Psoas muscle (tissue), 7 donors: ENCODE measurements at regions not wholly inside any gene's neighbourhood (a gene's known extent, or its start where the extent isn't known, plus 50 kb on each side); places are given as distances from the start of the nearest gene placed in this dataset.
"Not testable (repeated sequence)": the region's sequence is repeated elsewhere in the genome, so short reads cannot be mapped to it uniquely, and the experiment has no call there.

Experiments
- ATAC-seq, 4 donors: fragments of 200-7000 bp; cut with Tn5 transposase; one replicate each; pipeline ENCODE4 v1.9.1; 2020; ENCODE audit warnings: moderate library complexity in 3 of 4, mild to moderate bottlenecking in 2 of 4
- DNase-seq, 2 donors: peaks; one replicate each; pipeline ENCODE4 v3.0.0-alpha.2; 2020
- H3K27ac ChIP-seq: fragments of 200-600 bp; one replicate; pipeline ENCODE4 v1.8.0; 2022
- H3K27me3 ChIP-seq, 3 donors: fragments of 200-600 bp in 1 of 3; one replicate each; pipeline versions ENCODE4 v1.6.1 to v1.8.0; 2013 to 2022; ENCODE audit warnings: low read length in 2 of 3, mild to moderate bottlenecking in 2 of 3, moderate library complexity in 1 of 3; ENCODE audit not compliant: insufficient read depth in 3 of 3
- H3K36me3 ChIP-seq, 2 donors: fragments of 200-600 bp in 1 of 2; one replicate each; pipeline versions ENCODE4 v1.6.1 to v1.8.0; 2013 to 2022; ENCODE audit warnings: low read depth in 1 of 2, mild to moderate bottlenecking in 1 of 2, moderate library complexity in 1 of 2; ENCODE audit not compliant: insufficient read depth in 1 of 2
- H3K4me1 ChIP-seq: fragments of 200-600 bp; one replicate; pipeline ENCODE4 v1.8.0; 2022
- H3K4me3 ChIP-seq: fragments of 200-600 bp; one replicate; pipeline ENCODE4 v1.8.0; 2022; ENCODE audit warnings: mild to moderate bottlenecking
- H3K9me3 ChIP-seq: fragments of 200-600 bp; one replicate; pipeline ENCODE4 v1.8.0; 2022
- CTCF ChIP-seq: fragments of 200-600 bp; IDR thresholded peaks from one replicate; pipeline ENCODE4 v1.8.0; 2022; ENCODE audit warnings: antibody characterized with exemption
- WGBS, 3 donors: extraction: QIAGEN DNeasy Blood & Tissue Kit; methylation state at CpG; one replicate each; pipeline versions ENCODE4 v1.1.6 to v1.1.7; 2013; 5-methylcytosine and 5-hydroxymethylcytosine counted together
- intact Hi-C, 2 donors: fragments of 100-400 bp; cut with DNase I; formaldehyde crosslinking; loops; one replicate each; pipeline versions ENCODE4 v1.11.0 to v1.14.2; 2022
- donor health status: healthy with polysubstance abuse.
- donor health status: DM: no; HTN: no; CAD: no; lungs with moderate emphysema.
- donor health status: Bipolar disorder and iron deficiency.
- donor health status: healthy.
- donor health status: DM: yes; HTN: yes; CAD: no.
- donor health status: DM: no; HTN: no; CAD: no.
- donor health status: DM: yes; HTN: yes; CAD: no.

DNA sequence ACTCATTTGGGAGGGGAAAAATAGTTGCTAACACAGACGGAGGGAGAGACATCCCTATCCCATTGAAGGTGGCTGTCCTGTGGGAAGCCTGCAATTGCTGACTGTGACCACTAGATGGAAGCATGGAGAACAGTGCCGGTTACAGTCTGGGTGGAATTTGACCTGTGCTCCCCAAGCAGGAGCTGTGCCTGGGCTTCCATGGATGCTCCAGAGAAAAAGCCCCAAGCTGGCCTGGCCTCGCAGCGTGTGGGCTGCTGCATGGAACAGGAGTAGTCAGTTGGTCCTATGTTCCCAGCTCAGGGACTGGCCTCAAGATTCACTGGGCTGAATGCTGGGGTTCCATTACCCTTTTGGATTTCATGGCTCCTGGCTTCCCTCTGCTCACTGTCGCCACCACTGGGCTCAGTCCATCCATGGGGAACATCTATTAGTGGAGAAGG lies 116.3 kb upstream of the CHD6 start:
- Histone ChIP-seq H3K4me1 (no peaks in the 10 kb centered on the region), H3K36me3 (no peaks in the 10 kb centered on the region), H3K4me3 (no peak overlapping the region), H3K9me3 (no peaks in the 10 kb centered on the region), H3K27me3 (no peaks in the 10 kb centered on the region), H3K27ac (no peak overlapping the region)
- peak; percentile 76 for TF ChIP-seq CTCF
- ATAC-seq (peak in 2 of 4 donors; percentile 58 to 62), DNase-seq (peak in 1 of 2 donors; percentile 21)
- intact Hi-C loops: no loop called here
- WGBS, 3 donors: 35 to 38% (median 35%) methylated on average over 5 of the region's 5 CpGs

DNA sequence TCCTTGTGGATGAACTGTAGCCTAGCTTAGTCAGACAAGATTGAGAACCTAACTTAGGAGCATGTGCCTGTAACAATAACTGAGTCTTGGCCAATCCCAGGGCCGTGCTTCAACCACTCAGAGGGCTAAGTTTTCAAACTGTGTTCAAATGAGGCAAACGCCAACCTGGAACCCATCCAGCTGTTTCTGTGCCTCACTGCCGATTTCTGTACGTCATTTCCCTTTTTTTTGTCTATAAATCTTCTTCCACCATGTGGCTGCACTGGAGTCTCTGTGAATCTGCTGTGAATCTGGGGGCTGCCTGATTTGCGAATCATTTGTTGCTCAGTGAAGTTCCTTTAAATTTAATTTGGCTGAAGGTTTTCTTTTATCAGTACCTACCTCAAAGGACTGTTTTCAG lies 115.0 kb upstream of the CHD6 start:
- 40 to 42% (median 42%) methylated on average over 5 of the region's 5 CpGs for WGBS, 3 donors
- Histone ChIP-seq H3K36me3 (no peaks in the 10 kb centered on the region), H3K27me3 (no peaks in the 10 kb centered on the region), H3K4me3 (no peak overlapping the region), H3K4me1 (no peaks in the 10 kb centered on the region), H3K27ac (no peak overlapping the region), H3K9me3 (no peaks in the 10 kb centered on the region)
- DNase-seq (no peak), ATAC-seq (no peak)
- TF ChIP-seq CTCF: no peak
- intact Hi-C loops: no loop called here

- DNase-seq, intact Hi-C loops: not testable (repeated sequence)
Measured at GRCh38 chr20:41731198-41731597, 113.0 kb upstream of the CHD6 start.

GRCh38 chr20:41727681-41728080 lies 109.5 kb upstream of the CHD6 start:
- ATAC-seq, H3K27ac ChIP-seq, H3K9me3 ChIP-seq, H3K36me3 ChIP-seq, H3K4me1 ChIP-seq, H3K27me3 ChIP-seq, intact Hi-C loops, H3K4me3 ChIP-seq, DNase-seq: not testable (repeated sequence)
- 90 to 94% (median 93%) methylated on average over 6 of the region's 6 CpGs for whole genome bisulfite sequencing, 3 donors

More at GRCh38 chr20:41731198-41731597, 113.0 kb upstream of the CHD6 start:
- H3K4me1 ChIP-seq, H3K27me3 ChIP-seq, H3K27ac ChIP-seq, ATAC-seq, H3K36me3 ChIP-seq, H3K4me3 ChIP-seq, H3K9me3 ChIP-seq: not testable (repeated sequence)
- WGBS, 3 donors: 81 to 87% (median 83%) methylated on average over 3 of the region's 3 CpGs

DNA sequence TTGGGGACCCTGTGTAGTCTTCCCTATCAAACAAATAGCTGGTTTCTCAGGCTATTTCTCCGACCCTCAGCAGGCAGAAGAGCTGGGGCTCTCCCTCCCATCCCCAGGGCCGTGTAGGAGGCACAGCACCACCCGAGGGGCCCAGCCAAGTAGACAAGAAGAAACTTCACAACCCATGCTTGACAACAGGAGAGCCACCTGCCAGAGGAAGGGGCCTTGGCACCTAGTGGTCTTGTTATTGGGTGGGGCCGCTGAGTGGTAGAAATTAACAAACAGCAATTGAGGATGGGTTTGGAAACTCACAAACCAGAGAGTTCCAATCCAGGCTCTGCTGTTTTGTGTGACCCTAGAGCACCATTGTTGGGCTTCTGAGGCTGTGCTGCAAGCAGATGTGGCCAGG lies 108.5 kb upstream of the CHD6 start:
- intact Hi-C loops: no loop called here
- no peaks in the 10 kb centered on the region for H3K27me3 ChIP-seq
- no peaks in the 10 kb centered on the region for H3K9me3 ChIP-seq
- no peak overlapping the region for H3K27ac ChIP-seq
- H3K36me3 ChIP-seq: no peaks in the 10 kb centered on the region
- DNase-seq (no peak), ATAC-seq (no peak)
- H3K4me3 ChIP-seq: no peak overlapping the region
- 57 to 63% (median 63%) methylated on average over 4 of the region's 4 CpGs for WGBS, 3 donors
- TF ChIP-seq CTCF: no peak
- H3K4me1 ChIP-seq: no peaks in the 10 kb centered on the region

GRCh38 chr20:41719151-41719550 lies 101.0 kb upstream of the CHD6 start:
- DNase-seq: no peak
- intact Hi-C loops: no loop called here
- no peaks in the 10 kb centered on the region for H3K36me3 ChIP-seq
- no peak for TF ChIP-seq CTCF
- no peaks in the 10 kb centered on the region for H3K9me3 ChIP-seq
- no peaks in the 10 kb centered on the region for H3K27me3 ChIP-seq
- ATAC-seq: no peak
- no peak overlapping the region for H3K4me3 ChIP-seq
- H3K4me1 ChIP-seq: no peaks in the 10 kb centered on the region
- H3K27ac ChIP-seq: no peak overlapping the region
- 92 to 95% (median 92%) methylated on average over 4 of the region's 4 CpGs for WGBS, 3 donors
